Prostate gland (tissue), 2 donors: ENCODE measurements at regions not wholly inside any gene's neighbourhood (a gene's known extent, or its start where the extent isn't known, plus 50 kb on each side); places are given as distances from the start of the nearest gene placed in this dataset.

ENCODE experiments used
- CTCF ChIP-seq, 4 experiments: fragments of 200-600 bp in 2 of 4; fragments of 450-650 bp in 2 of 4; sonication (generic) in 2 of 4; IDR thresholded peaks; 1 replicate in 3 of 4; 2 replicates in 1 of 4; pipeline ENCODE4 v1.5.1; 2016 to 2019; ENCODE audit warnings: antibody characterized with exemption in 4 of 4, mild to moderate bottlenecking in 2 of 4, moderate library complexity in 2 of 4
- POLR2A ChIP-seq: fragments of 450-650 bp; IDR thresholded peaks from one replicate; pipeline ENCODE4 v1.6.1; 2016; ENCODE audit warnings: antibody characterized with exemption, mild to moderate bottlenecking
- POLR2AphosphoS5 ChIP-seq: sonication (generic); formaldehyde crosslinking; IDR thresholded peaks from one replicate; pipeline ENCODE4 v1.6.1; 2017; ENCODE audit warnings: antibody characterized with exemption

- TF ChIP-seq POLR2AphosphoS5 (no peak), CTCF (IDR thresholded peaks at IDR 0.05) (no peak), POLR2A (no peak)
Measured at GRCh38 chr12:131408484-131408883, 302.4 kb upstream of the SFSWAP start.
